SK-N-SH (cell line): ENCODE measurements at regions not wholly inside any gene's neighbourhood (a gene's known extent, or its start where the extent isn't known, plus 50 kb on each side); places are given as distances from the start of the nearest gene placed in this dataset.

Source experiments
- CTCF ChIA-PET: fragments of 300-600, 350-600 bp; formaldehyde crosslinking; extraction: SDS; loops from one replicate; lab custom pipeline; 2021; lab: Yijun Ruan, JAX
- POLR2A ChIA-PET: fragments of 350-600 bp; sonication (Branson Sonifier 250); formaldehyde crosslinking; extraction: SDS; loops from one replicate; lab custom pipeline; 2020; ENCODE audit warnings: antibody characterized with exemption, inconsistent platforms; lab: Yijun Ruan, JAX
- DNase-seq: peaks from one replicate; pipeline ENCODE4 v3.0.0; 2012
- H2AFZ ChIP-seq: fragments of 200-600 bp; sonication (generic); 2 replicates; pipeline ENCODE4 v1.8.1; 2016; ENCODE audit warnings: antibody characterized with exemption, mild to moderate bottlenecking, low read depth
- H3F3A ChIP-seq: fragments of 200-600 bp; sonication (generic); replicated peaks from 2 replicates; pipeline ENCODE3; 2016; ENCODE audit warnings: antibody characterized with exemption, mild to moderate bottlenecking; ENCODE audit not compliant: insufficient read depth
- H3K27ac ChIP-seq, 2 experiments: fragments of 200-500 bp in 1 of 2; fragments of 200-600 bp in 1 of 2; sonication (Bioruptor generic) in 1 of 2; sonication (generic), shearing (Covaris generic) in 1 of 2; 2 replicates each; pipeline versions ENCODE4 v1.5.1 to v1.6.1; 2014 to 2016; ENCODE audit warnings: low read depth in 2 of 2, inconsistent platforms in 1 of 2, low read length in 1 of 2, mild to moderate bottlenecking in 1 of 2, mixed read lengths in 1 of 2
- H3K27me3 ChIP-seq: fragments of 200-600 bp; sonication (generic), shearing (Covaris generic); 2 replicates; pipeline ENCODE4 v1.6.1; 2016; ENCODE audit warnings: mixed run types; ENCODE audit not compliant: insufficient read depth
- H3K36me3 ChIP-seq, 2 experiments: fragments of 200-500 bp in 1 of 2; fragments of 200-600 bp in 1 of 2; sonication (Bioruptor generic) in 1 of 2; sonication (generic) in 1 of 2; replicated peaks in 1 of 2; 2 replicates each; pipeline versions ENCODE3 to v1.5.1; 2014 to 2016; ENCODE audit warnings: low read length in 1 of 2, mild to moderate bottlenecking in 1 of 2; ENCODE audit not compliant: insufficient read depth in 2 of 2, control insufficient read depth in 1 of 2
- H3K4me1 ChIP-seq, 2 experiments: fragments of 200-500 bp in 1 of 2; fragments of 200-600 bp in 1 of 2; sonication (Bioruptor generic) in 1 of 2; sonication (generic), shearing (Covaris generic) in 1 of 2; 2 replicates each; pipeline versions ENCODE4 v1.5.1 to v1.6.1; 2014 to 2016; ENCODE audit warnings: low read depth in 1 of 2, low read length in 1 of 2, mixed run types in 1 of 2; ENCODE audit not compliant: insufficient read depth in 2 of 2, control insufficient read depth in 1 of 2
- H3K4me2 ChIP-seq: fragments of 200-600 bp; sonication (generic), shearing (Covaris generic); 2 replicates; pipeline ENCODE4 v1.6.1; 2017; ENCODE audit warnings: mixed run types
- H3K4me3 ChIP-seq, 2 experiments: fragments of 200-500 bp in 1 of 2; fragments of 200-600 bp in 1 of 2; sonication (Bioruptor generic) in 1 of 2; sonication (generic), shearing (Covaris generic) in 1 of 2; 2 replicates each; pipeline versions ENCODE4 v1.5.1 to v1.8.1; 2014 to 2016; ENCODE audit warnings: low read depth in 2 of 2, inconsistent platforms in 1 of 2, low read length in 1 of 2, mild to moderate bottlenecking in 1 of 2, mixed read lengths in 1 of 2, moderate library complexity in 1 of 2
- H3K79me2 ChIP-seq: fragments of 200-600 bp; sonication (generic); 2 replicates; pipeline ENCODE4 v1.8.1; 2017; ENCODE audit warnings: mild to moderate bottlenecking; ENCODE audit not compliant: insufficient read depth
- H3K9ac ChIP-seq: fragments of 200-600 bp; sonication (generic); 2 replicates; pipeline ENCODE4 v1.6.1; 2017; ENCODE audit warnings: mixed run types
- H3K9me2 ChIP-seq: fragments of 200-600 bp; sonication (generic); 2 replicates; pipeline ENCODE4 v1.6.1; 2017; ENCODE audit warnings: mixed run types
- H3K9me3 ChIP-seq: fragments of 200-600 bp; sonication (generic); 2 replicates; pipeline ENCODE4 v1.6.1; 2017; ENCODE audit warnings: mixed run types, mild to moderate bottlenecking, moderate library complexity
- H4K20me1 ChIP-seq: fragments of 200-600 bp; sonication (generic); 2 replicates; pipeline ENCODE4 v1.6.1; 2017; ENCODE audit warnings: mild to moderate bottlenecking, mixed run types; ENCODE audit not compliant: insufficient read depth
- EZH2phosphoT487 ChIP-seq: fragments of 200-600 bp; sonication (generic); IDR thresholded peaks from 2 replicates; pipeline ENCODE4 v1.6.1; 2017; ENCODE audit warnings: low read depth, mixed run types, mild to moderate bottlenecking, antibody characterized with exemption, moderate library complexity, borderline replicate concordance
- FOSL2 ChIP-seq: IDR thresholded peaks from 2 replicates; pipeline ENCODE4 v1.4.0; 2012; ENCODE audit warnings: low read depth, mild to moderate bottlenecking, moderate library complexity, borderline replicate concordance
- GATA2 ChIP-seq: sonication (generic); formaldehyde crosslinking; IDR thresholded peaks from 2 replicates; pipeline ENCODE4 v1.5.0; 2020; ENCODE audit warnings: mild to moderate bottlenecking, missing genetic modification reagents
- IRF3 ChIP-seq: fragments of 150-350 bp; IDR thresholded peaks from 2 replicates; pipeline ENCODE4 v1.6.1; 2016; ENCODE audit warnings: mild to moderate bottlenecking, low read depth, low read length
- MAX ChIP-seq: IDR thresholded peaks from 2 replicates; pipeline ENCODE4 v1.4.0; 2012; ENCODE audit warnings: low read depth
- MEF2A ChIP-seq: IDR thresholded peaks from 2 replicates; pipeline ENCODE4 v1.4.0; 2012; ENCODE audit warnings: low read depth, borderline replicate concordance
- NRF1 ChIP-seq: IDR thresholded peaks from 2 replicates; pipeline ENCODE4 v1.6.1; 2012; ENCODE audit warnings: low read depth, mild to moderate bottlenecking, low read length
- POLR2AphosphoS5 ChIP-seq: IDR thresholded peaks from 2 replicates; pipeline ENCODE4 v1.6.1; 2012; ENCODE audit warnings: low read depth, low read length
- RAD21 ChIP-seq: IDR thresholded peaks from 2 replicates; pipeline ENCODE4 v1.6.1; 2012; ENCODE audit warnings: mild to moderate bottlenecking, low read length
- RCOR1 ChIP-seq: fragments of 150-350 bp; IDR thresholded peaks from 2 replicates; pipeline ENCODE4 v1.6.1; 2017; ENCODE audit warnings: antibody characterized with exemption, low read length
- RXRA ChIP-seq: IDR thresholded peaks from 2 replicates; pipeline ENCODE4 v1.4.0; 2012; ENCODE audit warnings: low read depth, mild to moderate bottlenecking, borderline replicate concordance
- SIN3A ChIP-seq: IDR thresholded peaks from 2 replicates; pipeline ENCODE4 v1.6.1; 2012; ENCODE audit warnings: low read depth, mild to moderate bottlenecking, low read length, moderate library complexity, borderline replicate concordance
- USF2 ChIP-seq: fragments of 150-350 bp; IDR thresholded peaks from 2 replicates; pipeline ENCODE4 v1.6.1; 2017; ENCODE audit warnings: antibody characterized with exemption, low read length, low read depth, borderline replicate concordance
- ZBTB33 ChIP-seq: IDR thresholded peaks from 2 replicates; pipeline ENCODE4 v1.4.0; 2012; ENCODE audit warnings: low read depth, borderline replicate concordance
- WGBS: methylation state at CpG from one replicate; pipeline ENCODE4 v1.1.6; 2017; ENCODE audit warnings: low lambda C conversion rate; 5-methylcytosine and 5-hydroxymethylcytosine counted together

- H3K9me2 ChIP-seq, result no peaks in the 10 kb centered on the region
- TF ChIP-seq SIN3A (no peak), MAX (no peak), USF2 (no peak), FOSL2 (no peak), MEF2A (no peak), RAD21 (no peak), IRF3 (no peak), POLR2AphosphoS5 (no peak)
- H3K4me1 ChIP-seq, result peaks cover 0 to 2% of the 10 kb centered on the region in 2 experiments; a peak in 1 of 4 replicates
- no peaks in the 10 kb centered on the region for H3F3A ChIP-seq
- H2AFZ ChIP-seq, result no peak overlapping the region
- H3K27me3 ChIP-seq, result no peaks in the 10 kb centered on the region
- H3K9ac ChIP-seq, result no peak overlapping the region
- DNase-seq, result no peak
- no peak overlapping the region for H3K4me3 ChIP-seq
- no peaks in the 10 kb centered on the region for H3K36me3 ChIP-seq
- ChIA-PET CTCF (interaction anchor here (0.6 to 1.5 kb wide), 6 partner anchors 22 to 512 kb away, joined by 3 to 5 read pairs (median 4); partner anchors contain the start of gene NSG2), POLR2A (no interaction called here)
- H3K9me3 ChIP-seq, result no peaks in the 10 kb centered on the region
- no peak overlapping the region for H3K27ac ChIP-seq
- no peaks in the 10 kb centered on the region for H3K79me2 ChIP-seq
- no peaks in the 10 kb centered on the region for H4K20me1 ChIP-seq
- H3K4me2 ChIP-seq, result no peak overlapping the region
- WGBS, result 60% methylated on average over 2 of the region's 2 CpGs
Observed at GRCh38 chr5:174398171-174398570, 326.2 kb upstream of the MSX2 start.

GRCh38 chr5:174399411-174399810 lies 325.0 kb upstream of the MSX2 start:
- WGBS, result 50% methylated on average over 2 of the region's 2 CpGs
- Histone ChIP-seq H3K4me1 (peaks cover 0 to 2% of the 10 kb centered on the region in 2 experiments; a peak in 1 of 4 replicates), H4K20me1 (no peaks in the 10 kb centered on the region), H3K79me2 (no peaks in the 10 kb centered on the region), H3K36me3 (no peaks in the 10 kb centered on the region), H3K27me3 (no peaks in the 10 kb centered on the region), H3K4me3 (no peak overlapping the region), H3K4me2 (no peak overlapping the region), H3K27ac (no peak overlapping the region), H3K9ac (no peak overlapping the region), H2AFZ (no peak overlapping the region), H3F3A (no peaks in the 10 kb centered on the region), H3K9me3 (no peaks in the 10 kb centered on the region), H3K9me2 (no peaks in the 10 kb centered on the region)
- POLR2A ChIA-PET, result interaction anchor here (0.6 kb wide), 1 partner anchor 53 kb away, joined by 3 read pairs; no protein-coding TSS in a partner anchor
- no peak for DNase-seq
- TF ChIP-seq GATA2 (CRISPR knock-in tag) (no peak), EZH2phosphoT487 (no peak), RAD21 (no peak), RXRA (no peak), NRF1 (no peak), MAX (no peak), RCOR1 (no peak), USF2 (no peak), ZBTB33 (no peak)
- CTCF ChIA-PET, result interaction anchor here (1.0 to 1.8 kb wide), 4 partner anchors 10 to 82 kb away, joined by 4 to 7 read pairs (median 4); no protein-coding TSS in a partner anchor
